ENCODE measurements at regions not wholly inside any gene's neighbourhood (a gene's known extent, or its start where the extent isn't known, plus 50 kb on each side); places are given as distances from the start of the nearest gene placed in this dataset.
A peak's percentile ranks its signal among the peaks of the same experiment; 100 is the strongest.

DNA sequence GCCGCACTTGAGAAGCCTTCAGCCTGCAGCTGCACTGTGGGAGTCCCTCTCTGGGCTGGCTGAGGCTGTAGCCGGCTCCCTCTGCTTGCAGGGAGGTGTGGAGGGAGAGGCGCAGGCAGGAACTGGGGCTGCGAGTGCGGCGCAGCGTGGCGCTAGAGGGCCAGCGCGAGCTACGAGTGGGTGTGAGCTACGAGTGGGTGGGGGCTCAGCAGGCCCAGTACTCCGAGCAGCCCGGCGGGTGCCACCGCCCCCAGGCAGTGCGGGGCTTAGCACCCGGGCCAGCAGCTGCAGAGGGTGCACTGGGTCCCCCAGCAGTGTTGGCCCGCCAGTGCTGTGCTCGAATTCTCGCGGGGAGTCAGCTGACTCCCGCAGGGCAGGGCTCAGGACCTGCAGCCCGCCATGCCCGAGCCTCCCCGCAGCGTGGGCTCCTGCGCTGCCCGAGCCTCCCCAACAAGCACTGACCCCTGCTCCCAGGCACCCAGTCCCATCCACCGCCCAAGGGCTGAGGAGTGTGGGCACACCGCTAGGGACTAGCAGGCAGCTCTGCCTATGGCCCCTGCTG, 1620.1 kb downstream of the BRINP3 start:
- Histone ChIP-seq H3K4me1 (ENCODE audit: control insufficient read depth, insufficient read depth, low read length) (no peaks in the 10 kb centered on the region), H3K9me3 (ENCODE audit: control insufficient read depth, low read depth, low read length) (peaks cover 8% of the 10 kb centered on the region), H3K27ac (ENCODE audit: low read length) (no peak overlapping the region), H3K4me3 (ENCODE audit: low read length) (no peak overlapping the region), H3K36me3 (ENCODE audit: control insufficient read depth, insufficient read depth, low read length) (no peaks in the 10 kb centered on the region), H3K27me3 (ENCODE audit: control insufficient read depth, insufficient read depth, low read length) (no peaks in the 10 kb centered on the region)
- no peak for DNase-seq
- WGBS (ENCODE audit: insufficient coverage, low lambda C conversion rate), result no CpG with 5 or more reads among the region's 31 CpGs

DNA sequence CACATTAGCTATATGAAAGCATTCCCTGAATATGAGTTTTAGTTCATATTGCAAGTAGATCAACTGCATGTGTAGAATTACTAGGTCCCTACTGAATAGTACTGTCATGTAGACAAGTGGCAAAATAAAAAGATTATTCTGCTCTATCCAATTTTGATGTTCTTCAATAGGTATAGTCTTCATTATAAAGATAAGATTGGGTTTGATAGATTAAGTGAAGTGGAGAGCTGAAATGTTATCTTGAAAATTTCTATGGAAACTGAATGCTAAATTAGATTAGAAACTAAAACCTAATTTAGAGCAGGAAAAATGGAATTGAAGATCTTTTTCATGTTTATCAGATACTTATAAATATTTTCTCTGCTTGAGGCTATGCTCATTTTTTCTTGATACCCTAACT, 1610.0 kb downstream of the BRINP3 start:
- H3K9me3 ChIP-seq (ENCODE audit: control insufficient read depth, low read depth, low read length), result no peaks in the 10 kb centered on the region
- no peaks in the 10 kb centered on the region for H3K36me3 ChIP-seq (ENCODE audit: control insufficient read depth, insufficient read depth, low read length)
- H3K27ac ChIP-seq (ENCODE audit: low read length), result no peak overlapping the region
- no peaks in the 10 kb centered on the region for H3K4me1 ChIP-seq (ENCODE audit: control insufficient read depth, insufficient read depth, low read length)
- no peaks in the 10 kb centered on the region for H3K27me3 ChIP-seq (ENCODE audit: control insufficient read depth, insufficient read depth, low read length)
- H3K4me3 ChIP-seq (ENCODE audit: low read length), result no peak overlapping the region
- no peak for DNase-seq

DNA sequence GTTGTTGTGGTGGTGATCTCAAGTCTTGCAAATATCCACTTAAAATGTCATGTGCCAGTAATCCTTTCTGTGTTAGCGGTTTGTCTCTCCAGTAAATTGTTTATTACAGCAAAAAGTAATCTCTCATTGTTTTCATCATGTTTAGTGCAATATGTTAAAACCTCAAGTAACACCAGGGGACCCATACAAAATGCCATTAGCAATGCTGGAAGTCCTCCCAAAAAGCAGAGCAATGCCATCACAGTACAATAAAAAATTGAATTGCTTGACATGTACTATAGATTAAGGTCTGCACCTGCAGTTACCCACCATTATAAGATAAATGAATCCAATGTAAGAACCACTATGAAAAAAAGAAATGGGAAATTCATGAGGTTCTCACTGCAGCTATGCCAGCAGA, 1606.5 kb downstream of the BRINP3 start:
- H3K4me3 ChIP-seq (ENCODE audit: low read length), result no peak overlapping the region
- H3K27ac ChIP-seq (ENCODE audit: low read length), result no peak overlapping the region
- H3K27me3 ChIP-seq (ENCODE audit: control insufficient read depth, insufficient read depth, low read length), result no peaks in the 10 kb centered on the region
- H3K4me1 ChIP-seq (ENCODE audit: control insufficient read depth, insufficient read depth, low read length), result no peaks in the 10 kb centered on the region
- no peak for DNase-seq
- no CpG with 5 or more reads among the region's 1 CpG for WGBS (ENCODE audit: insufficient coverage, low lambda C conversion rate)
- no peaks in the 10 kb centered on the region for H3K36me3 ChIP-seq (ENCODE audit: control insufficient read depth, insufficient read depth, low read length)
- H3K9me3 ChIP-seq (ENCODE audit: control insufficient read depth, low read depth, low read length), result no peaks in the 10 kb centered on the region

DNA sequence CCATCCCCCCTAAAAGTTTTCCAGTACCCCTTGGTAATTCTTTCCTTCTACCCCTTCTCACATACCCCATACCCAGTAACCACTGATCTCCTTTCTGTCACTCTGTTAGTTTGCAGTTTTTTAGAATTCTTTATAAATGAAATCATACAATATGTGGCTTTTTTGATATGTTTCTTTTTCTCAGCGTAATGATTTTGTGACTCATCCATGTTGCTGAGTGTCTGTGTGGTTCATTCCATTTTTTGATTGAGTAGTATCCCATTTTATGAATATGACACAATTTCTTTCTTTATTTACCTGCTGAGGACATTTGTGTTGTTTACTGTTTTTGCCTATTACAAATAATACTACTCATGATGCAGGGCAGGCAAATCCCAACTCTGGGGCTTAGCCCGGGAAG, 1605.3 kb downstream of the BRINP3 start:
- no peak for DNase-seq

GRCh38 chr1:188877668-188878067, 1600.0 kb downstream of the BRINP3 start:
- Histone ChIP-seq H3K4me1 (ENCODE audit: control insufficient read depth, insufficient read depth, low read length) (no peaks in the 10 kb centered on the region), H3K36me3 (ENCODE audit: control insufficient read depth, insufficient read depth, low read length) (no peaks in the 10 kb centered on the region), H3K4me3 (ENCODE audit: low read length) (no peak overlapping the region), H3K27ac (ENCODE audit: low read length) (no peak overlapping the region), H3K9me3 (ENCODE audit: control insufficient read depth, low read depth, low read length) (no peaks in the 10 kb centered on the region), H3K27me3 (ENCODE audit: control insufficient read depth, insufficient read depth, low read length) (no peaks in the 10 kb centered on the region)
- no peak for DNase-seq
- WGBS (ENCODE audit: insufficient coverage, low lambda C conversion rate), result 84% methylated on average over 2 of the region's 2 CpGs

More for the DNA sequence above, 1605.3 kb downstream of the BRINP3 start:
- Histone ChIP-seq H3K4me1 (ENCODE audit: control insufficient read depth, insufficient read depth, low read length) (no peaks in the 10 kb centered on the region), H3K27ac (ENCODE audit: low read length) (no peak overlapping the region), H3K36me3 (ENCODE audit: control insufficient read depth, insufficient read depth, low read length) (no peaks in the 10 kb centered on the region), H3K4me3 (ENCODE audit: low read length) (no peak overlapping the region), H3K27me3 (ENCODE audit: control insufficient read depth, insufficient read depth, low read length) (no peaks in the 10 kb centered on the region), H3K9me3 (ENCODE audit: control insufficient read depth, low read depth, low read length) (no peaks in the 10 kb centered on the region)
- WGBS (ENCODE audit: insufficient coverage, low lambda C conversion rate), result 71% methylated on average over 1 of the region's 2 CpGs

GRCh38 chr1:188888386-188888785, 1589.3 kb downstream of the BRINP3 start:
- Histone ChIP-seq H3K4me3 (ENCODE audit: low read length) (no peak overlapping the region), H3K4me1 (ENCODE audit: control insufficient read depth, insufficient read depth, low read length) (no peaks in the 10 kb centered on the region), H3K27me3 (ENCODE audit: control insufficient read depth, insufficient read depth, low read length) (no peaks in the 10 kb centered on the region), H3K27ac (ENCODE audit: low read length) (no peak overlapping the region), H3K36me3 (ENCODE audit: control insufficient read depth, insufficient read depth, low read length) (no peaks in the 10 kb centered on the region), H3K9me3 (ENCODE audit: control insufficient read depth, low read depth, low read length) (no peaks in the 10 kb centered on the region)
- no peak for DNase-seq
- WGBS (ENCODE audit: insufficient coverage, low lambda C conversion rate), result 67% methylated on average over 3 of the region's 3 CpGs

DNA sequence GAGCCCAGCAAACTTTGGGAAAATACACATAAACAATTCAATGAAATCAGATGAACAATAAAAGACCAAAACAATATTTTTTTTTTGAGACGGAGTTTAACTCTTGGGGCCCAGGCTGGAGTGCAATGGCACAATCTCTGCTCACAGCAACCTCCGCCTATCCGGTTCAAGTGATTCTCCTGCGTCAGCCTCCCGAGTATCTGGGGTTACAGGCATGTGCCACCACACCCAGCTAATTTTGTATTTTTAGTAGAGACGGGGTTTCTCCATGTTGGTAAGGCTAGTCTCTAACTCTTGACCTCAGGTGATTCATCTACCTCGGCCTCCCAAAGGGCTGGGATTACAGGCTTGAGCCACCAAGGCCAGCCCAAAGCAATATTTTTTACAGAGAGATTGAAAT, 1588.5 kb downstream of the BRINP3 start:
- DNase-seq, result no peak
- Histone ChIP-seq H3K27ac (ENCODE audit: low read length) (no peak overlapping the region), H3K4me3 (ENCODE audit: low read length) (no peak overlapping the region), H3K27me3 (ENCODE audit: control insufficient read depth, insufficient read depth, low read length) (no peaks in the 10 kb centered on the region), H3K36me3 (ENCODE audit: control insufficient read depth, insufficient read depth, low read length) (no peaks in the 10 kb centered on the region), H3K9me3 (ENCODE audit: control insufficient read depth, low read depth, low read length) (no peaks in the 10 kb centered on the region), H3K4me1 (ENCODE audit: control insufficient read depth, insufficient read depth, low read length) (no peaks in the 10 kb centered on the region)
- WGBS (ENCODE audit: insufficient coverage, low lambda C conversion rate), result no CpG with 5 or more reads among the region's 7 CpGs

DNA sequence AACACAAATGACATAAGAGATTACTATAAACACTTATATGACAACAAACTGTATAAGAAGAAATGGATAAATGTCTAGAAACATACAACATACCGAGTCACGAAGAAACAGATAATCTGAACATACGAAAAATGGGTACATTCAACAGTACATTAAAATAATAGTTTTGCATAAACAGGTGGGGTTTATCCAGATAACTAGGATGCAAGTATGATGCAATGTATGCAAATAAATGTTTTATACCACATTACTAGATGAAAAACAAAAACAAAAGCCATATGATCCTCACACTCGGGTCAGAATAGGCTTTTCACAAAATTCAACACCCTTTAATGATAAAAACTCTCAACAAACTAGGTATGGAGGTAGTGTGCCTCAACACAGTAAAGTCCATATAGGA, 1585.7 kb downstream of the BRINP3 start:
- H3K27ac ChIP-seq (ENCODE audit: low read length), result no peak overlapping the region
- 90% methylated on average over 4 of the region's 4 CpGs for WGBS (ENCODE audit: insufficient coverage, low lambda C conversion rate)
- no peaks in the 10 kb centered on the region for H3K36me3 ChIP-seq (ENCODE audit: control insufficient read depth, insufficient read depth, low read length)
- H3K4me3 ChIP-seq (ENCODE audit: low read length), result no peak overlapping the region
- no peak for DNase-seq
- no peaks in the 10 kb centered on the region for H3K4me1 ChIP-seq (ENCODE audit: control insufficient read depth, insufficient read depth, low read length)
- no peaks in the 10 kb centered on the region for H3K9me3 ChIP-seq (ENCODE audit: control insufficient read depth, low read depth, low read length)
- H3K27me3 ChIP-seq (ENCODE audit: control insufficient read depth, insufficient read depth, low read length), result no peaks in the 10 kb centered on the region

DNA sequence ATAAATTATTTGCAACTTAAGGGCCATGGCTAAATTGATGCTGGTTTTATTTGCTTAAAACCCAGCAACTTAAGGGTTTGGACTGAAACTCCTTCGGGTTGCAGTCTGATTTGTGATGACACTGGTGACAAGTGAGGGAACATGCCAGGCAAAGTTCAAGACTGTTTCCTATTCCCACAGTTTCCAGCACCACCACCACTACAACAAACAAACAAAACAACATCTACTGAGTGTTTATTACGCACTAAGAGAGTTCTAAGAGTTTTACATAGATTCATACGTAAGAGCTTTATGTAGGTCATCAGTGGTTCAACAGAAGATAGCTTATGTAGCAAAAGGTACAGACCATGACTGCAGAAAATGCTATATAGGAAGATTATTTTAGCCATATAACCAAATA, 1582.1 kb downstream of the BRINP3 start:
- H3K9me3 ChIP-seq (ENCODE audit: control insufficient read depth, low read depth, low read length), result no peaks in the 10 kb centered on the region
- WGBS (ENCODE audit: insufficient coverage, low lambda C conversion rate), result no CpG with 5 or more reads among the region's 3 CpGs
- no peaks in the 10 kb centered on the region for H3K4me1 ChIP-seq (ENCODE audit: control insufficient read depth, insufficient read depth, low read length)

GRCh38 chr1:188903241-188903640, 1574.4 kb downstream of the BRINP3 start:
- Histone ChIP-seq H3K27ac (ENCODE audit: low read length) (no peak overlapping the region), H3K9me3 (ENCODE audit: control insufficient read depth, low read depth, low read length) (no peaks in the 10 kb centered on the region), H3K4me3 (ENCODE audit: low read length) (no peak overlapping the region), H3K4me1 (ENCODE audit: control insufficient read depth, insufficient read depth, low read length) (no peaks in the 10 kb centered on the region), H3K36me3 (ENCODE audit: control insufficient read depth, insufficient read depth, low read length) (no peaks in the 10 kb centered on the region), H3K27me3 (ENCODE audit: control insufficient read depth, insufficient read depth, low read length) (no peaks in the 10 kb centered on the region)
- DNase-seq, result no peak

More for the DNA sequence above, 1582.1 kb downstream of the BRINP3 start:
- Histone ChIP-seq H3K27ac (ENCODE audit: low read length) (no peak overlapping the region), H3K4me3 (ENCODE audit: low read length) (no peak overlapping the region), H3K27me3 (ENCODE audit: control insufficient read depth, insufficient read depth, low read length) (no peaks in the 10 kb centered on the region), H3K36me3 (ENCODE audit: control insufficient read depth, insufficient read depth, low read length) (no peaks in the 10 kb centered on the region)
- DNase-seq, result no peak

DNA sequence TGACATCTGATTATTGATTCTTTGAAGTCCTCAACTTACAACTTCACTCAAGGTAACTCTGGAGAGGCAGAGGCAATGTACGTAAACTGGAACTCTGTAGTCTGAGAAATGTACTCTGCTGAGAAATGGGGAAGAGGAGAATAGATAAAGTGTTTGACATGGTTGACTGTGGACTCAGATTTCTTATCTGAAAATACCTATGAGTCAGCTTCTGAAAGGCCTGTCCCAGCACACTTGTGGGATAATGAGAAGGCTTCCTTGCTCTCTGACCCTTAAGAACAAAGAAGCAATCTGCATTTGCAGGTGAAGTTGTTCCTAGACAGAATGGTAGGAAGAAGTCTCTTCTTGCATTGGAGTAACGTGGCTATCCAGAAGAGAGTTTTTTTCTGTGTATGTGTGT, 1573.5 kb downstream of the BRINP3 start:
- Histone ChIP-seq H3K27ac (ENCODE audit: low read length) (no peak overlapping the region), H3K27me3 (ENCODE audit: control insufficient read depth, insufficient read depth, low read length) (no peaks in the 10 kb centered on the region), H3K4me1 (ENCODE audit: control insufficient read depth, insufficient read depth, low read length) (no peaks in the 10 kb centered on the region), H3K36me3 (ENCODE audit: control insufficient read depth, insufficient read depth, low read length) (no peaks in the 10 kb centered on the region), H3K4me3 (ENCODE audit: low read length) (no peak overlapping the region), H3K9me3 (ENCODE audit: control insufficient read depth, low read depth, low read length) (no peaks in the 10 kb centered on the region)
- peak; percentile 9 to 33 for DNase-seq
- WGBS (ENCODE audit: insufficient coverage, low lambda C conversion rate), result no CpG with 5 or more reads among the region's 2 CpGs
